NCI-H1092 (cell line): ENCODE measurements at regions not wholly inside any gene's neighbourhood (a gene's known extent, or its start where the extent isn't known, plus 50 kb on each side); places are given as distances from the start of the nearest gene placed in this dataset.

Experiments used
- DNase-seq: peaks from one replicate; lab custom pipeline; 2025; lab: John Stamatoyannopoulos, UW

- DNase-seq: no peak
Observed at GRCh38 chr14:41404126-41404525, 202.6 kb upstream of the LRFN5 start.

GRCh38 chr14:41403360-41403759 lies 203.3 kb upstream of the LRFN5 start:
- DNase-seq: no peak

- DNase-seq: no peak
Observed at GRCh38 chr14:41397926-41398325, 208.8 kb upstream of the LRFN5 start.

- no peak for DNase-seq
Observed at GRCh38 chr14:41393512-41393911, 213.2 kb upstream of the LRFN5 start.

- no peak for DNase-seq
Observed at GRCh38 chr14:41392226-41392625, 214.4 kb upstream of the LRFN5 start.

- no peak for DNase-seq
Observed at GRCh38 chr14:41389355-41389754, 217.3 kb upstream of the LRFN5 start.

- peak; percentile 22 for DNase-seq
Observed at GRCh38 chr14:41385797-41386196, 220.9 kb upstream of the LRFN5 start.

GRCh38 chr14:41380017-41380416 lies 226.7 kb upstream of the LRFN5 start:
- DNase-seq: no peak

GRCh38 chr14:41378526-41378925 lies 228.2 kb upstream of the LRFN5 start:
- DNase-seq: no peak

- no peak for DNase-seq
Observed at GRCh38 chr14:41377932-41378331, 228.7 kb upstream of the LRFN5 start.

- no peak for DNase-seq
Observed at GRCh38 chr14:41374092-41374491, 232.6 kb upstream of the LRFN5 start.

GRCh38 chr14:41362139-41362538 lies 244.5 kb upstream of the LRFN5 start:
- DNase-seq: no peak

- DNase-seq: no peak
Observed at GRCh38 chr14:41360126-41360525, 246.6 kb upstream of the LRFN5 start.

GRCh38 chr14:41355866-41356265 lies 250.8 kb upstream of the LRFN5 start:
- no peak for DNase-seq

- DNase-seq: no peak
Observed at GRCh38 chr14:41350476-41350875, 256.2 kb upstream of the LRFN5 start.

GRCh38 chr14:41349289-41349910 lies 257.3 kb upstream of the LRFN5 start:
- DNase-seq: no peak

GRCh38 chr14:41343857-41344256 lies 262.8 kb upstream of the LRFN5 start:
- no peak for DNase-seq

GRCh38 chr14:41313196-41313595 lies 293.5 kb upstream of the LRFN5 start:
- DNase-seq: no peak

GRCh38 chr14:41303506-41303905 lies 303.2 kb upstream of the LRFN5 start:
- no peak for DNase-seq

GRCh38 chr14:41302776-41303175 lies 303.9 kb upstream of the LRFN5 start:
- DNase-seq: no peak

- DNase-seq: no peak
Observed at GRCh38 chr14:41299924-41300323, 306.8 kb upstream of the LRFN5 start.

- no peak for DNase-seq
Observed at GRCh38 chr14:41298328-41298690, 308.4 kb upstream of the LRFN5 start.

GRCh38 chr14:41297576-41298327 lies 308.9 kb upstream of the LRFN5 start:
- DNase-seq: no peak

GRCh38 chr14:41295734-41296133 lies 310.9 kb upstream of the LRFN5 start:
- no peak for DNase-seq
